ENCODE measurements at regions not wholly inside any gene's neighbourhood (a gene's known extent, or its start where the extent isn't known, plus 50 kb on each side); places are given as distances from the start of the nearest gene placed in this dataset.

DNA sequence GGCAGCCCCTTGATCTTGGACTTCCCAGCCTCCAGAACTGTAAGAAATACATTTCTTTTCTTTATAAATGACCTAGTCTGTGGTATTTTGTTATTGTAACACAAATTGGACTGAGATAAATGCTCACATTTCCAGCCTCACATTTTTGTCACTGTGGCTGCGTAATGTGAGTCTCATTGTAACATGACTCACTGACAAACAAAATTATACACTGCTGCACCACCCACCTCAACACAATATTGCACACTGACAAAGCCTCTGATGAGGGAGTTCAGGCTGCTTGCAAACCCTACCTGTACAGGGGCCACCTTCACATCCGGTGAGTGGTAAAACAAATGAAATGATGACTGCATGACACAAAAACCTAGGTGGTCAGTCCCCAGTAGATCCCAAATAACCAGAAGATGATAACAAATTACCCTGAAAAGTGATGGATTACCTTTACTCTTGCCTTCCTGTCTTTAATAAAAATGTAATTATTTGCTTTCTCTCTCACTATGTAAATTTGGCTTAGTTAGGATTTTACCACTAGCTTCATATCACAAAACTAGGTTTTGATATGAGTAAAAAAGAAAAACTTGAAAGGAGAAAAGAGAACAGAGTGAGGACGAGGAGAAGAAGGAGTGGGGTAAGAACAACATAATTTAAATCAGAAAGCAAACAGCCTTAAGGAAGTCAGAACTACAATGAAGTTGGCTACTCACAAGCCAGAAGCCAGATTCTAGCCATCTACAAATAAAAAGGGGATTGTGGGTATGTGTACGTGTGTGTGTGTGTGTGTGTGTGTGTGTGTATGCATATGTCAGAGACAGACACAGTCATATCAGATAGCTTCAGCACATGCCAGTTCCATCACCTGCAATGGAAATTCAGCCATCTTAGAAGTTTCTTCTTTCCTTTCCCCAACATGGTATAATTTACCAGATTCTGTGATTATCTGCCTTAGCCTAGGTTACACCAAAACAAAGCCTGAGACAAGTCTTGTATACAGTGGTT, 53.4 kb upstream of the SESN3 start (continued):
- TF ChIP-seq KDM1A (IDR thresholded peaks at IDR 0.05; ENCODE audit: borderline replicate concordance, low read length) (no peak), SRF (IDR thresholded peaks at IDR 0.05; ENCODE audit: low read depth, low read length) (no peak), MAFK (IDR thresholded peaks at IDR 0.05; ENCODE audit: low read depth, low read length) (no peak)
